ENCODE measurements at regions not wholly inside any gene's neighbourhood (a gene's known extent, or its start where the extent isn't known, plus 50 kb on each side); places are given as distances from the start of the nearest gene placed in this dataset.

DNA sequence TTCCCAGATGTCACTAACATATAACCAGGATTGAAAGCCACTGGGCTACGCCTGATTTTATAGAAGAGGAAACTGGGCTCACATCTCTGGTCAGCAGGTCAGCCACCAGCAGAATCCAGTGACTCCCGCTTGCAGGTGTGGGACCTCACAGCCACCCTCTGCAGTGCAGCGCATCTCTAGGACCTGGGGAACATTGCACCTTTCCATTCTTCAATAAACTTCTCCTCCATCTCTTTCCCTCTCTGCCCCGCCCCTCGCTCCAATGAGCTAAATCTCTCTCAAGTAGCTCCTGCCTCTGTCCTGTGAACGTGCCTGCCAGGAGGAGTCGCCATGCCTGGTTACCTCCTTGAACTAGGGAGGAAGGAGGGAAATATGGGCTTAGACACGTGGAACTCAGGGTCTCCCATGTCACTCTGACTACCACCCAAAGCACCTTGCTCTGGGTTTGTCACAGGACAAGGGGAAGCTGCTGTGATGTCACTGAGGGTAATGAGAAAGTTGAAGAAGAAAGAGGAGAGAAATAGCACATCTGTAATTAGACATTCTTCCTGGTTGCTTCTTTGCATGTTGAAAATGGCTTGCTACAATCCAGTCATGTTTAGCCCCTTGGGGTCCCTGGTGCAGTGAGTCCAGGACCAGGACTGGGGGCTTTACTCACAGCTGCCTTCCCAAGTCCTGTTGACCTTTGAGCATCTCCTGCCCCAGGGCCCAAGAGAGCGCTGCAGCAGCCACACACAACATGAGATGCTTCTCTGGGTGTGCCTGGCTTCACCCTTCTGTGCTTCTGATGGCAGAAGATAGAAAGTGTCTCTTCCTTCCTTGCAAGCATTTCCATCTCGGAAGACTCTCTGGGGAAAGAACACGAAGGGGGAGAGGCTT lies 469.4 kb downstream of the PREX1 start:
- no peak for DNase-seq (ENCODE audit: low read depth)

GRCh38 chr20:48357714-48358113 lies 470.1 kb downstream of the PREX1 start:
- DNase-seq (ENCODE audit: low read depth) = no peak

DNA sequence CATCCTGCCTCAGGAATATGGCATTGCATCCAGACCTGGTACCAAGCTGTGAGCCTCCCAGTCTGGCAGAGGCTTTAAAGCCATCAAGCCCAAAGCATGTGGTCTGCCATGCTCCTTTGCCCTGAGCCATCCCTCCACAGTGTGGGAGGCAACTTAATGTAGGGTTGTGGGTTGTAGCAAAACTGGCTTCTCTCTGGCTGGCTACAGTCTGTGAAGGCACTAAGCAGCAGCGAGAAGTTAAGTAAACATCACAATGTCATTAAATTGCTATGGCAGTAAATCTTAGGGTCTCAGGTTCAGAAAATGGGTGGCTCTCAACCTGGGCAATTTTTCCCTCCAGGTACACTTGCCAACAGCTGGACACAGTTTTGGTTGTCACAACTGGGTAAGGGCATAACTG lies 472.9 kb downstream of the PREX1 start:
- no peak for DNase-seq (ENCODE audit: low read depth)

- no peak for DNase-seq (ENCODE audit: low read depth)
Measured at GRCh38 chr20:48354320-48354876, 473.4 kb downstream of the PREX1 start.

DNA sequence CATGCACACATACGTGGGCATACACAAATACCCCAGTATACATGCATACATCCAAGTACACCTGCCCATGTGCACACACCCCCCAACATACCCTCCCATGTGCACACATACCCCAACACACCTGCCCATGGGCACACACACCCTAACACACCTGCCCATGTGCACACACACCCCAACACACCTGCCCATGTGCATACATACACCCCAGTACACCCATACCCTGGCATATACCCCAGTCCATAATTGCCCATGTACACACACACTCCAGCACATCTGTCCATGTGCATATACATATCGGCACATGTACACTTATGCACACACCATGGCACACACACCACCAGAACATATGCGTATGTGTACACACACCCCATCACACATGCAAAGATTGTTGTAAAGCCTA lies 475.2 kb downstream of the PREX1 start:
- no peak for DNase-seq (ENCODE audit: low read depth)

- no peak for DNase-seq (ENCODE audit: low read depth)
Measured at GRCh38 chr20:48352042-48352441, 475.8 kb downstream of the PREX1 start.

- DNase-seq (ENCODE audit: low read depth) = no peak
Measured at GRCh38 chr20:48350313-48350988, 477.3 kb downstream of the PREX1 start.

DNA sequence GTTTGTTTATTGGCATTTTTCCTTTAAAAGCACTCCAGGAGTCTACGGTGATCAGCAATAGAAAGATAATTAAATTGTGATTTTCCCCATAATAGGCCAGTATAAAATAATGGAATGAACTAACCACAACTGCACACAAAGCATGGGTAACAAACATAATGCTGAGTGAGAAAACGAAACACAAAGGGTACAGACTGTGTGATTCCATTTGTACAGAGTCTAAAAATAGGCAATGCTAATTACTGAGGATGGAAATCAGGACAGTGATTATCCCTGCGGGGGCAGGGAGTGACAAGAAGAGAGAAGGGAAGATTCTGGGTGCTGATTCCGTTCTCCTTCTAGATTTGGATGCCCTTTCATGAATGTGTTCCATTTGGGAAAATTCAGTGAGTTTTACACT lies 478.1 kb downstream of the PREX1 start:
- DNase-seq (ENCODE audit: low read depth) = no peak

- no peak for DNase-seq (ENCODE audit: low read depth)
Measured at GRCh38 chr20:48348022-48348421, 479.8 kb downstream of the PREX1 start.

DNA sequence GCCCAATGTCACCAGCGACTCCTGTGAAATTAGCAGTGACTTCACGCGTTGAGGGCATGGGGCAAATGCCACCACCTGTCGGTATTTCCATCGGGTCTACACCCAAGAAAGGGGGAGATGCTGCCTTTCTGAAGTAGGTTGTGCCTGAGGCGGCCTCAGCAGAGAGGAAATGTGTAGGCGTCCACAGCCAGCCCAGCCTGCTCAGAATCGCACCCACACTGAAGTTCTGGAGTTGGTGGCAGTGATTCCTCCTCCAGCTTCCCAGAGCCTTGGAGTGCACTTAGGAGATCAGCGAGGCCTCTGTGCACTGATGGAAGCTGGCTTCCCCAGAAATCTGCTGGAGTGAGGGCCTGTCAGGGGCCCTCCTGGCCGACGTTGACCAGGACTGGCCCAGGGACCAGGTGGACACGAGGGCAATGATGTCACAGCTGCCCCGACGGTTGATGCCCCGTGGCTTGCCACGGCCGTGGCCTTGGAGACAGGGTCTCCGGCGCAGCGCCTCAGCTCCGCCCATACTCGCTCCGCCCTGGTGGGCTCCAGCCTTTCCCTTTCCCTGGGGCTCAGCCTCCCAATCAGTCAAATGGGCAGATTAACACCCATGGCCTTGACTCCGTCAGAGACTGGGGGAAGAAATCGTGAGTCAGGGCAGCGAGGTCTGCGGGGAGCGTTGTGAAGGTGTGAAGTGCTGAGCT lies 484.8 kb downstream of the PREX1 start:
- DNase-seq (ENCODE audit: low read depth) = no peak

DNA sequence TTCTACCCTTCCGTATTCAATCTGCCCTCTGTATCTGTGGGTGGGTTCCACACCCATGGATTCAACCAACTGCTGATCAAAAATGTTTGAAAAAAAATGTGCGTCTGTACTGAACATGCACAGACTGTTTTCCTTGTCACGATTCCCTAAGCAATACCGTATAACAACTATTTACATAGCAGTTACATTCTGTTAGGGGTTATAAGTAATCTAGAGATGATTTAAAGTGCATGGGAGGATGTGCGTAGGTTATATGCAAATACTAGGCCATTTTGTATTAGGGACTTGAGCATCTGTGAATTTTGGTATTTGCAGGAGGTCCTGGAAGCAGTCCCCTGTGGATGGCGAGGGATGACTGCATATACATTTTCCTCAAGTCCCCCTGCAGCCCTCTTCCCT lies 486.9 kb downstream of the PREX1 start:
- no peak for DNase-seq (ENCODE audit: low read depth)

DNA sequence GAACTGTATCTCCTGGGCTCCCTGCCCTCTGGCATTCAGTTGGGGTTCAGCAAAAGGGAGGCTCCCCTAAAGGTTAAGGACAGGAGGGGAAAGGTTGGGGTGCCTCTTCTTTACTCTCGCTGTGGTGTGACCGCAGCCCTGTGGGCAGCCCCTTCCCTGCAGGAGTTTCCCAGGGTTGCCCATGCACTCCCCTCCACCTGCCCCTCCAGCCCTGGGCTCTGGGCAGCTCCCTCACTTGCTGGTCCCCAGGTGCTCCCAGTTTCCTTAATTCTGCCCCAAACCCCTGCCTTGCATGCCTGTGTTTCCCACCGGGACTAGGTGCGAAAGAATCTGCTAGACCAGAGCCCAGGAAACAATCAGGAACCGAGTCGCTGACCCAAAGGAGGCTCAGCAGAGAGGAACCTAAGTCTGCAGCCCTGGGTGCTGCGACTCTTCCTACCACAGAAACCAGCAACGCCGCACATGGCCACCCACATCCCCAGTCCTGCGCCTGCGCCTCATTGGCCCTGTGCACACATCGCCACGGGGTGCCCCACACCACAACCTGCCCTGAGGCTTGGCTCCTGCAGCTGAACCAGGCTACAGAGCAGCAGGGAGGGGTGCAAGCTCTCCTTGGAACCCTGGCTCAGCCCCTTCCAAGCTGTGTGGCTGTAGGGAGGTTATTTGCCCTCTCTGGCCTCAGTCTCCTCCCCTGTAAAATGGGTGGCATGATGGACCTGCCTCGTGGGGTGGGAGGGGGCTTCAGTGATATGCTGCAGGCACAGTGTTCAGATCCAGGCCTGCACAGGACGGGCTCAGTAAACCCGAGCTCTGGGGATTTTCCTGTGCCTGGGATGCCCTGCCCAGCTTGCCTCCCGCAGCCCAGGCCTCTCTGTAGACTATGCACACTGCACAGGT lies 487.6 kb downstream of the PREX1 start:
- DNase-seq (ENCODE audit: low read depth) = no peak

DNA sequence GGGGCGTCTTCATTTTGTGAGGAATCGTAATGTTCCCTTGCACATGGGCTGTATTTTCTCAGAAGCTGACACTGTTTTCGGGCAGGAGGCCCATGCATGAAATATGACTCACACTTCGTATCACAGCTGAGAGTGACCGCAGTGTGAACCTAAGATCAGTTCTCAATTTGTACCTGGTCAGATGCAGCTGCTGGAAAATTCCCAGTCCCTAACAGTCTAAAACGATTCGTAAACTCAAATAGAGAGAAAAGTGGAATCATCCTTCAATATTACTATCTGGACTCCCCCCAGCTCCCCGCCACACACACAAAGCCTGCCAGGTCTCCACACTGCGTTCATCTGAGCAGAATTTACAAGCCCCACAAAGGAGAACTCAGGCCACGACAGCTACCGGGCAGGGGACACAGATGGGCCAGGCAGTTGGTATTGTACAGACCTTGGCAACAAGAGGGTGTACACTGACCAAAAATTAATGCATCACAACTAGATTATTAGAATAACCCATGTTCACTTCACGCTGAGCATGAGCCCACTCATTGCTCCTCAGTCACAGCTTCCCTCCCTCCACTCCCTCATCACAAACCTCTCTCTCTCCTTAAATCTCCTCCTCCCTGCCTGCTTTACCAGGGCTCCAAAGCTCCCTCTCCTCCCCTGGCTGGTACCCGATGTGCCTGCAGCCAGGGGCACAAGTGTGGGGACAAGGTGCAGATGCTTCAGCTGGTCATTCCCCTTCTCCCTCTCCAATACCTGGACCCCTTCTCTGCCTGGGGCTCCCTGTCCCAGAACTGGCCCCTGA lies 488.4 kb downstream of the PREX1 start:
- DNase-seq (ENCODE audit: low read depth) = peak; percentile 31

- DNase-seq (ENCODE audit: low read depth) = no peak
Measured at GRCh38 chr20:48338717-48339116, 489.1 kb downstream of the PREX1 start.

DNA sequence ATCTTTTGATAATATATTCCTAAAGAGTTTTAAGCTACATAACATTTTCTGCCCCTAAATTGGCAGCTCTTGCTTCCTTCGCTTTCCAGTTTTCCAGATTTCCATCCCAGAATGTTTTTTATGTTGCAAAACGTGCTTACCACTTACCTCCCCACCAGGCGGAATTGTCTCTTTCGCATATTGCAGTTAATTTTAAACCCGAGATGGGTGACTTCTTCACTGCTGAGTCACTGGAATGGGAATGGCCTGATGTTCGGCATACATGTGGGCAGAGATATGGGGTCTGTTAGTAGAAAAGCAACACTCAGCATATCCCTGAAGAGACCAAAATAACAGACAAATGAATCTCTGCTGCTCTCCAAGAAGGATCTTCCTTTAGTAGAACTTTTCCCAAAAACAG lies 491.2 kb downstream of the PREX1 start:
- DNase-seq (ENCODE audit: low read depth) = no peak

- DNase-seq (ENCODE audit: low read depth) = no peak
Measured at GRCh38 chr20:48335308-48336050, 492.3 kb downstream of the PREX1 start.

DNA sequence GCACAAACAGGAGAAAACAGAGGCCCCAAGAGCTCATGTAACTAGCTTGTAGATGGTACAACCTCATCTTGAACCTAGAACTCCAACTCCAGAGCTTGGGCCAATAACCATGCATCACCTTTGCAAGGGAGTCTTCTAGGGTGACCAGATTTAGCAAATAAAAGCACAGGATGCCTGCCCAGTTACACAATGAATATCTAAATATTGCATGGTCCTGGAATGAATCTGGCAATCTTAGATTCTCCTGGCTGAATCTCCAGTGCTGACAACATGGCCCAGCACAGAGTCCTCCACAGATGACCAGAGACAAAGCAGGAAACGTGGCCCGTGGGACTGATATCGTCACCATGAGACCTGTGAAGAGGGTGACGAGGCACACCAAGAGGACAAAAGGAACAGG lies 494.1 kb downstream of the PREX1 start:
- DNase-seq (ENCODE audit: low read depth) = no peak

- DNase-seq (ENCODE audit: low read depth) = no peak
Measured at GRCh38 chr20:48332555-48332954, 495.2 kb downstream of the PREX1 start.

DNA sequence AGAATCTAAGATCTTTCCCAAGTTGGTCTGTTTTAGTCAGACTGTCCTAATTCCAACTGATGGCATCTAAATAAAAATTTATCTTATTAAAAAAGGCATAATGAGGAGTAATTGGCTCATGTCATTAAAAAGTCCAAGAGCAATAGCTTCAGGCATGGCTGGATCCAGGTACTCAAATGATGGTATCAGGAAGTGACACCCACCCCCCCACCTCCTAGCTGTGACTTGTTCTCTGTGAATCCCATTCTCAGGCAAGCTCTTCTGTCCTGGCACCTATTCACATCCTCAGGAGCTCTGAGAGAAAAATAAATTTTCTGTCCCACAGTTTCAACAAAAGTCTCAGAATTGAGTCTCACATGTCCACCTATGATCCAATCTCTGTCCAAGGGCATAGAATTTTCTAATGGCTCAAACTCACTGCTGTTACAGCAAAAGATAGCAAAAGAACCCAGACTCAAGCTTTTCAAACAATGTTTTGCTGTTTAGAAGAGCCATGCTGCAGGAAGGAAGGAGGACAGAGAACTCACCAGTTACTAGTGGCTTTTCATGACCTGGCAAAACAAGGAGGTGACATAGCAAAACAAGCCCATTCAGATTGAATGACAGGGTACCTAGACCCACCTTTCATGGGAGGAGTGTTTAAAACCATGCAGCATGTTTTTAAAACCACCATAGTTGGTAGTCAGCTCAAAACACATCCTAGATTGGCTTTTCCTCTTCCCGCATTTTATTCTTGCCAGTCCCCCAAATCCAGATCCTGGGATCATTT lies 496.1 kb downstream of the PREX1 start:
- DNase-seq (ENCODE audit: low read depth) = no peak

All from stromal cell of bone marrow (primary cell).